ENCODE measurements at regions not wholly inside any gene's neighbourhood (a gene's known extent, or its start where the extent isn't known, plus 50 kb on each side); places are given as distances from the start of the nearest gene placed in this dataset.

GRCh38 chr6:119444642-119445557 is 95.3 kb upstream of the MAN1A1 start:
- no peak overlapping the region for H3K27ac ChIP-seq (ENCODE audit: low read depth in 2 of 2, low read length in 2 of 2)
- H3K36me3 ChIP-seq (ENCODE audit: control insufficient read depth in 2 of 3, insufficient read depth in 3 of 3, low read length in 3 of 3), result no peaks in the 10 kb centered on the region
- no peaks in the 10 kb centered on the region for H3K9me3 ChIP-seq (ENCODE audit: control insufficient read depth in 2 of 3, insufficient read depth in 1 of 3, low read length in 3 of 3)
- no peaks in the 10 kb centered on the region for H3K27me3 ChIP-seq (ENCODE audit: control insufficient read depth, insufficient read depth, low read length)
- H3K4me1 ChIP-seq (ENCODE audit: control insufficient read depth in 2 of 3, insufficient read depth in 2 of 3, low read depth in 1 of 3, low read length in 3 of 3), result peaks cover 0 to 13% (median 6%) of the 10 kb centered on the region in 3 donors
- no peak overlapping the region for H3K4me3 ChIP-seq (ENCODE audit: low read length in 3 of 3)
- TF ChIP-seq CTCF (IDR thresholded peaks at IDR 0.05; ENCODE audit: borderline replicate concordance, extremely low read depth, insufficient read depth), result no peak
- FAIRE-seq (no peak), DNase-seq (no peak)
- intact Hi-C loops (cut with DNase I), result no loop called here
- no peak overlapping the region for H3K9ac ChIP-seq (ENCODE audit: low read length in 3 of 3)

- H3K4me3 ChIP-seq (ENCODE audit: low read length in 3 of 3), result no peak overlapping the region
- TF ChIP-seq CTCF (IDR thresholded peaks at IDR 0.05; ENCODE audit: borderline replicate concordance, extremely low read depth, insufficient read depth), result no peak
- no peak overlapping the region for H3K9ac ChIP-seq (ENCODE audit: low read length in 3 of 3)
- intact Hi-C loops (cut with DNase I), result no loop called here
- H3K9me3 ChIP-seq (ENCODE audit: control insufficient read depth in 2 of 3, insufficient read depth in 1 of 3, low read length in 3 of 3), result no peaks in the 10 kb centered on the region
- DNase-seq, result no peak
- H3K4me1 ChIP-seq (ENCODE audit: control insufficient read depth in 2 of 3, insufficient read depth in 2 of 3, low read depth in 1 of 3, low read length in 3 of 3), result peaks cover 0 to 13% (median 6%) of the 10 kb centered on the region in 3 donors
- H3K27ac ChIP-seq (ENCODE audit: low read depth in 2 of 2, low read length in 2 of 2), result no peak overlapping the region
- no peaks in the 10 kb centered on the region for H3K36me3 ChIP-seq (ENCODE audit: control insufficient read depth in 2 of 3, insufficient read depth in 3 of 3, low read length in 3 of 3)
- H3K27me3 ChIP-seq (ENCODE audit: control insufficient read depth, insufficient read depth, low read length), result no peaks in the 10 kb centered on the region
- no peak for FAIRE-seq
Measured at GRCh38 chr6:119443993-119444641, 94.6 kb upstream of the MAN1A1 start.

GRCh38 chr6:119442776-119443184 is 93.2 kb upstream of the MAN1A1 start:
- DNase-seq (peak in 1 of 5 donors; percentile 45), FAIRE-seq (no peak)
- H3K4me3 ChIP-seq (ENCODE audit: low read length in 3 of 3), result no peak overlapping the region
- no peaks in the 10 kb centered on the region for H3K27me3 ChIP-seq (ENCODE audit: control insufficient read depth, insufficient read depth, low read length)
- intact Hi-C loops (cut with DNase I), result no loop called here
- no peak overlapping the region for H3K9ac ChIP-seq (ENCODE audit: low read length in 3 of 3)
- no peak for TF ChIP-seq CTCF (IDR thresholded peaks at IDR 0.05; ENCODE audit: borderline replicate concordance, extremely low read depth, insufficient read depth)
- H3K36me3 ChIP-seq (ENCODE audit: control insufficient read depth in 2 of 3, insufficient read depth in 3 of 3, low read length in 3 of 3), result no peaks in the 10 kb centered on the region
- no peak overlapping the region for H3K27ac ChIP-seq (ENCODE audit: low read depth in 2 of 2, low read length in 2 of 2)
- peaks cover 0 to 13% (median 6%) of the 10 kb centered on the region in 3 donors for H3K4me1 ChIP-seq (ENCODE audit: control insufficient read depth in 2 of 3, insufficient read depth in 2 of 3, low read depth in 1 of 3, low read length in 3 of 3)
- no peaks in the 10 kb centered on the region for H3K9me3 ChIP-seq (ENCODE audit: control insufficient read depth in 2 of 3, insufficient read depth in 1 of 3, low read length in 3 of 3)

Measured in kidney (tissue), 13 donors.